HG02970 (cell line): ENCODE measurements at regions not wholly inside any gene's neighbourhood (a gene's known extent, or its start where the extent isn't known, plus 50 kb on each side); places are given as distances from the start of the nearest gene placed in this dataset.
"Not testable (repeated sequence)": the region's sequence is repeated elsewhere in the genome, so short reads cannot be mapped to it uniquely, and the experiment has no call there.

Source experiments
- ATAC-seq: cut with Tn5 transposase; IDR thresholded peaks from one replicate; pipeline ENCODE4 v1.9.1; 2021; ENCODE audit warnings: mild to moderate bottlenecking, moderate library complexity, moderate number of reproducible peaks; ENCODE audit not compliant: unreplicated experiment, low FRiP score

DNA sequence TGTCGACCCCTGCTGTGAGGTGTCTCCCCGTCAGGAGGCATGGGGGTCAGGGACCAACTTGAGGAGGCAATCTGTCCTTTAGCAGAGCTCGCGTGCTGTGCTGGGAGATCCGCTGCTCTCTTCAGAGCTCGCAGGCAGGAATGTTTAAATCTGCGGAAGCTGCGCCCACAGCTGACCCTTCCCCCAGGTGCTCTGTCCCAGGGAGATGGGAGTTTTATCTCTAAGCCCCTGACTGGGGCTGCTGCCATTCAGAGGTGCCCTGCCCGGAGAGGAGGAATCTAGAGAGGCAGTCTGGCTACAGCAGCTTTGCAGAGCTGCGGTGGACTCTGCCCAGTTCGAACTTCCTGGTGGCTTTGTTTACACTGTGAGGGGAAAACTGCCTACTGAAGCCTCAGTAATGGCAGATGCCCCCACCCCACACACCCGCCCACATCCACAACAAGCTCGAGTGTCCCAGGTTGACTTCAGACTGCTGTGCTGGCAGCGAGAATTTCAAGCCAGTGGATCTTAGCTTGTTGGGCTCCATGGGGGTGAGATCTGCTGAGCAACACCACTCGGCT, 133.1 kb downstream of the CENPC start:
- not testable (repeated sequence) for ATAC-seq

DNA sequence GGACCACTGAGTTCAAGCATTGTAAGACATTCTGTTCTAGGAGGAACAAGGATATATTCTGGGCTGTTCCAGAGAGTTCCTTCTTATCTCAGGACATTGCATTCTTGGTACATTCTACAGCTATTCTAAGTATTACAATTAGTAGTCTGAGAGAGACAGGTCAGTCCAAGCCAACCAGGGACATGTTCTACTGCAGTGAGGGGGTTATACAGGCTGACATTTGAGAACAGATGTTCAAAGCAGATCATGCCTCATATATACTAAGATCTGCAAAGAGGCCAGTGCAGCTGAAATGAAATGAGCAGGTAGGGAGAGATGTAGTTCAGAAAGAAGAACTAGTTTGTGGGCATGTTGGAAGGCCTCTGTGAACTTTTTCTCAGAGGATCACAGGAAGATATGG, 142.0 kb downstream of the CENPC start:
- ATAC-seq, result no peak

DNA sequence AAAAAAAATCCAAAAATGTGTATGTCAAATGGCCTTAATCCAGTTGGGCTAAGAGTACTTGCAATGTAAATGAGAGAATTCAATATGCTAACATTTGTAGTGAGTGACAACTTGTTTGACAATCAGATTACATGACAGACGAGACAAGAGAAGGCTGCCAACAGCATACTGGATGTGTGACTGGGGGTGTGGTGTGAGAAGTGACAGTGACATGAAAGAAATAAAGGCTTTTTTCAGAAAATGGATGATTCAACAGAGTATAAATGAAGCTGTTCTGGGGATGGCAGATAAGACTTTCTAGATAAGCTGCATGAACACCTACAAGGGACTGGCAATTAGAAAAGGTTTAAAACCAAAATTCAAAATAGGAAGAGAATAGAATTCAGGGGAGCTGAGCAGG, 143.4 kb downstream of the CENPC start:
- ATAC-seq, result no peak

DNA sequence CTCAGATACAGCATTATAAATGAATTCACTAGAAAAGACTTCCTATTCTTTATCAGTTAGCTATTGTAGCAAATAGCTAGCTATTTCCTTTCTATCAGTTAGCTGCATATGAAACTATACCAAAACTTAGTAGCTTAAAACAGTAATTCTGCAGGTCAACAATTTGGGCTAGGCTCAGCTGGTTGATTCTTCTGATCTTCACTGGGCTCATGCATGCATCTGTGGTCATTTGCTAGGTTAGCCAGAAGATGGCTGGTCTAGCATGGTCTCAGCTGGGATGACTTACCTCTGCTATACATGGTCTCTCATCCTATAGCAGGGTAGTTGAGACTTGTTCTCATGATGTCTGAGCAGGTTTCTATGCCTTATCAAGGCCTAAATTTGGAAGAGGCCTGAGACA, 147.4 kb downstream of the CENPC start:
- no peak for ATAC-seq

DNA sequence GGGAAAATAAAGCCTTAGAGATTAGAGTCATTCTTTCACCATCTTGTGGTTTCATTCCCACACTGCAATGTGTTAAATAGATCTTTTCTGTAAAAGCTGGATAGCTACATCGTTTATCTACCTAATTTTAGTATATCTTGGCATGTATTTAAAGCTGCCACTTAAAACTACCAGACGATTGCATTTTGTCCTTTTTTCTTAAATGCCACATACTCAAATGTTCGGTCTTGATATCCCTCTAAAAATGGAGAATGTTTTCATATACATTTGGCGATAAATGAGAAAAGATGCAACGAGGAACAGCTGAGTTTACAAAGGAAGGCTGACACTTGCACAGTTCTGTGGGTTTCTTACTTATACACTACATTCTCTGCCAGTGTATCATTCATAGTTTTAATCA, 148.3 kb downstream of the CENPC start:
- ATAC-seq, result no peak

DNA sequence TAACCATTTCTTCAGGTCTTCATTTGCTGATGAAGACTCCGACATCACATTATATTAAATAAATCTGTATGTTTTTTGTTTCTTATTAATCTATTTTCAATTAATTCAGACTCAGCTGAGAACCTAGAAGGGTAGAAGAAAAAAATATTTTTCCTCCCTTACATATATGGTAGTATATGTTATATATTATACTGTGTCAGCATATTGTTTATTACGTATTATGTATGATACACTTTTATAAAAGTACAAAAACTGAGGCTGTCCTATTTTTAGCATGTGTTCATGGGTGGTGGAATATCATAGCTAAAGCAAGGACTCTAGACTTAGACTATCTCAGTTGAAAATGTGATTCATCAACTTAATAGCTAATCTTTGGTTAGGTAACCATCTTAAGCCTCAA, 149.3 kb downstream of the CENPC start:
- no peak for ATAC-seq

DNA sequence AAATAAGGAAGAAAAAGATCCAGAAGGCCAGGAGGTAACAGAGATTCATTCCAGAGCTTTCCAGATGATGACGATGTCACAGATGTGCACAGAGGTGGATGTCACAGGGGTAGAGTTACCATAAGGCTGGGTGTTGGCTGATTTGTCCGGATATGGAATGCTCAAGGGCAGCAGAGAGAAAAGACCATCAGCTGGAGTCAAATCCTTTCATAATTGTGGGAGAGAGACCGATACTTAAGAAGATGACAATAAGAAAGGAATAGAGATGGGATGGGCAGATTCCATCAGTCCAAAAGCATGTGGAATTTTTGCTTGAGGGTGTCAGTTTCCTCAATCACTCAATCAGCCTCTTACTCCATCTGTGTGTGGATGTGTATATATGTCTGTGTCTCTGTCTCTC, 150.4 kb downstream of the CENPC start:
- ATAC-seq, result no peak

DNA sequence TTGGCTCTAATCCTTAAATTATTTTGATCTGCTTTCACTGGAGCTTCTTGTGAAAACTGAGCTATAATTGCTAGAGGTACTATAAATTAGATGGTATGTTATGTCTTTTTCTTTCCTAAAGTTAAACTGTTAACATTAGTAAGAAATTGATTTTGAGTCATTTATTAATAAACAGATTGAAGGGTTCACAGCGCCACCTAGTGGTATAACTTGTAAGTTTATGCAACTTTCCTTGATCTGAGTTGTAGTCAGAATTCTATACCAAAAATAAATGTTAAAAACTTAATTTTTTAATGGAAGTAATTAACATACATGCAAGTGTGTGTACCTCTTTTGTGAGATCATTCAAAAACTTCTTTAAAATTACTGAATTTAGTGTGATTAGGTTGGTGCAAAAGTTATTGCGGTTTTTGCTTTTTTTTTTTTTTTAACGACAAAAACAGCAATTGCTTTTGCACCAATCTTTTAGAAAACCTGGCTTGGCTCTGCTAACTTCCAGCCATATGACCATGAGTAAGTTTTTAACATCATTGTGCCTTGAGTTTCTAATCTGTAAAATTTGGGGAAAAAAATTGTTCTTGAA, 151.5 kb downstream of the CENPC start:
- no peak for ATAC-seq

DNA sequence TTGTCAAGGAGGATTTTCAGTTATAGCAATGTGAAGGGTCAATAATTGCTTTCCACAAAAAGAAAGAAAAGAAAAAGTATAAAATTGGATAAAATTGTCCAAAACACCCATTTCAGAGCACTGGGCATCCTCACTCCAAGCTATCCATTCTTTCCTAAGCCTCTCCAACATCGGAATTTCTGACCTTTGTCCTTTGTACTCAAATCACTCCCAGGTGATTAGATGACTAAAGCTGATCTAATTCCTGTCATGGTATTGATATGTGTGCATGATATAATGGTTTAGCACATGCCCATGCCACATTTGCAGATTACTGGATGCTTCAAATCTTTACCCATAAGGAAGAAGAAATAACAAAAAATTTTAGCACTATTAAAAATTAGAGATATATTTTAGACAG, 152.3 kb downstream of the CENPC start:
- no peak for ATAC-seq

DNA sequence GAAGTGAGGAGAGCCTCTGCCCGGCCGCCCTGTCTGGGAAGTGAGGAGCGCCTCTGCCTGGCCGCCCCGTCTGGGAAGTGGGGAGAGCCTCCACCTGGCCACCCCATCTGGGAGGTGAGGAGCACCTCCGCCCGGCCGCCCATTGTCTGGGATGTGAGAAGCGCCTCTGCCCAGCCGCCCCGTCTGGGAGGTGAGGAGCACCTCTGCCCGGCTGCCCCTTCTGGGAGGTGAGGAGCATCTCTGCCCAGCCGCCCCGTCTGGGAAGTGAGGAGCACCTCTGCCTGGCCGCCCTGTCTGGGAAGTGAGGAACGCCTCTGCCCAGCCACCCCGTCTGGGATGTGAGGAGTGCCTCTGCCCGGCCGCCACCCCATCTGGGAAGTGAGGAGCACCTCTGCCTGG, 163.9 kb downstream of the CENPC start:
- not testable (repeated sequence) for ATAC-seq

DNA sequence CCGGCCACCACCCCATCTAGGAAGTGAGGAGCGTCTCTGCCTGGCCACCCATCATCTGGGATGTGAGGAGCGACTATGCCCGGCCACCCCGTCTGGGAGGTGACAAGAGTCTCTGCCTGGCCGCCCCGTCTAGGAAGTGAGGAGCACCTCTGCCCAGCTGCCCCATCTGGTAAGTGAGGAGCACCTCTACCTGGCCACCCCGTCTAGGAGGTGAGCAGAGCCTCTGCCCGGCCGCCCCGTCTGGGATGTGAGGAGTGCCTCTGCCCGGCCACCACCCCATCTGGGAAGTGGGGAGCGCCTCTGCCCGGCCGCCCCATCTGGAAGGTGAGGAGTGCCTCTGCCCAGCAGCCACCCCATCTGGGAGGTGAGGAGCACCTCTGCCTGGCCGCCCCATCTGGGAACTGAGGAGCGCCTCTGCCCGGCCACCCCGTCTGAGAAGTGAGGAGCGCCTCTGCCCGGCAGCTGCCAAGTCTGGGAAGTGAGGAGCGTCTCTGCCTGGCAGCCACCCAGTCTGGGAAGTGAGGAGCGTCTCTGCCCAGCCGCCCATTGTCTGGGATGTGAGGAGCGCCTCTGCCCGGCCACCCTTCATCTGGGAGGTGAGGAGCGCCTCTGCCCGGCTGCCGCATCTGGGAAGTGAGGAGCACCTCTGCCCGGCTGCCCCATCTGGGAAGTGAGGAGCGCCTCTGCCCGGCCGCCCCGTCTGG, 164.4 kb downstream of the CENPC start:
- not testable (repeated sequence) for ATAC-seq

DNA sequence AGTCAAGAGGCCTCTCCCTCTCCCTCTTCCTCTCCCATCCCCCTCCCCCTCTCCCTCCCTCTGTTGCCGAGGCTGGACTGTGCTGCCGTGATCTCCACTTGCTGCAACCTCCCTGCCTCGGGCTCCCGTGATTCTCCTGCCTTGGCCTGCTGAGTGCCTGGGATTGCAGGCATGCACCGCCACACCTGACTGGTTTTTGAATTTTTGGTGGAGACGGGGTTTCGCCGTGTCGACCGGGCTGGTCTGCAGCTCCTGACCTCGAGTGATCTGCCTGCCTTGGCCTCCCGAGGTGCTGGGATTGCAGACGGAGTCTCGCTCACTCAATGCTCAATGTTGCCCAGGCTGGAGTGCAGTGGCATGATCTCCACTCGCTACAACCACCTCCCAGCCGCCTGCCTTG, 165.1 kb downstream of the CENPC start:
- ATAC-seq, result no peak

DNA sequence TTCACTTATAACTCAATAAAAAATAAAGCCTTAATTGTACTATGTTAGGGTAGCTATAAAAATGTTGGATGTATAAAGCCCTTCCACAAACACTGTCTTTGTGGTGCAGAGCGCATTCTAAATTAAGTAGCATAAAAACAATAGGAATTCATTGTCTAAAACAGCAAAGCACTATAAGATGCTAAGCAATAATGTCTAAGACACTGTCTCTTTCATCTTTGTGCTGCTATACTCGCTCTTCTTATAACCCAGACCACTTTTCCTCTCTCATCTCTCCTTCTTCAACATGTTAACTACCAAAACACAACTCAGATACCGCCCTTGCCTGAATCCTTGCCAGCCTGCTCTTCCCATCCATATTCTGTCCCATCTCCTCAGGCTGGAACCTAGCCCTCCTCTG, 170.0 kb downstream of the CENPC start:
- ATAC-seq, result no peak

DNA sequence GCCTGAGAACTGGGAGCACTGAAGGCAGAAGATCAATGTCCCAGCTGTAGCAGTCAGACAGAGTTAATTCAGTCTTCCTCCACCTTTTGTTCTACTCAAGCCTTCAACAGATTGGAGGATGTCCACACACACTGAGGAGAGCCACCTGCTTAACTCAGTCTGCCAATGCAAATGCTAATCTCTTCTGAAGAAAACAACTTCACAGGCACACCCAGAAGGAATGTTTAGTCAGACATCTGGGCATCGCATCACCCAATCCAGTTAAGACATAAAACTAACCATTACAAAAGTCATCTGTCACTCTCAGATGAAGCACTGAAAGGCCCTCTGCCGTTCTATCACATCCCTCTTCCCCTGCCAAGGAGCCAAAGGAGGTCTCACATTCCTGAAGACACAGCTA, 173.7 kb downstream of the CENPC start:
- ATAC-seq, result no peak

DNA sequence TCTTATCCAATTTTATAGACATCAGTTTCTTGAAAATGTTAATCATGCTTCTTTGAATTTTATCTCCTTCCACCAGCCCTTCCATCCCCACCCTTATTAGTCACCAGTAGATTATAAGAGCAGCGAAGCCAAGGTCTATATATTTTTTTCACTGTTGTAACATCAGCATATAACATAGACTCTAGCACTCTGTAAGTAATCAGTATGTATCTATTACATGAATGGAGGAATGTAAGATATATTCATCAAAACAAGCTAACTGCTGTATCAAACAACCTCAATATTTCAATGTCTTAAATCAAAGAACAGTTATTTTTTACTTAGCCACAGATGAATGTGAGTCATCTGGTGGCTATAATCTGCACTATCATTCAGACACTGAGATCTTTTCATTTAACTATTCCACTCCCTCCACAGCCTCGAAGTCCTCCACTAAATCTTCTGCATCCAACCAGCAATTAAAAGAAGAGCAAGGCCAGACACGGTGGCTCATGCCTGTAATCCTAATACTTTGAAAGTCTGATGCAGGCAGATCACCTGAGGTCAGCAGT, 178.9 kb downstream of the CENPC start:
- ATAC-seq, result no peak

DNA sequence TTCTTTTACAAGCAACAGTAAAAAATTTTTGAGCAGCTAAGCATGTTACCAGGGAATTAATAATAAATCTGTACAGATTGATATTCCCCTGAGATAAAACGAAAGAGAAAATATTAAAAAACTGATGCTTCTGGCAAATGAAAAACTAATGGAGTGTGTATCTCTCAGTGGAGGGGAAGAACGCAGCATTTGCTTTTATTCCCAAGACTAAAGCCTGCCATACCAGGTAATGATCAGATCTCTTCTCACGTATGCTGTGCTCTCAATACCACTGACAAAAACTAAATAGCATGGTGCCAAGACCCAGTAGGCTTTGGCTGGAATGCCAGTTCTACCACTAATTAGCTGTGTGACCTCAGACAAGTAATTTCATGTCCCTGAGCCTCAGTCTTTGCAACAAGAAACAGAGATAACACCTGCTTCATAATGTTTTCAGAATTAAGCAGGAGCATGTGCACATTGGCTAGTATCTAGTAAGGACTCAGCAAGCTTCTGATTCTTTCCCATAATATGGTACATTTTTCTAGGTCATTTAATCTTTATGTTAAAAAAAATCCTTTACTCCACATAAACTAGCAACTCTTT, 179.6 kb downstream of the CENPC start:
- no peak for ATAC-seq

DNA sequence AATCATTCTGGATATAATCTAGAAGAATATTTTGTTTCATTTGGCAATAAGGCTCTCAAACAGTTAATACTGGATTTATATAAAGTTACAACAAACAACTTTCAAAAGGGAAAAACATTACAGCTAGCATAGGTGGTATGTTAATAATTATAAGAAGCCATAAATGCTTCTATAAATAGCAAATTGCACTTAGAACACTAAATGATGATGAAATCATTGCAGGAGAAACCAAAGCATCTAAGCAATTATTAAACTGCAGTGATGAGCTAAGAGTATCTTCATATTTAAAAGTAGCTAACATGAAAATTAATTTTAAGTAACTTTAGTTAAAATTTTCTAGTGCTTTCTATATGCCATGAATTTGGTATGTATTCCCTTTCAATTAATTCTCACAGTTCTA, 189.5 kb downstream of the CENPC start:
- no peak for ATAC-seq

DNA sequence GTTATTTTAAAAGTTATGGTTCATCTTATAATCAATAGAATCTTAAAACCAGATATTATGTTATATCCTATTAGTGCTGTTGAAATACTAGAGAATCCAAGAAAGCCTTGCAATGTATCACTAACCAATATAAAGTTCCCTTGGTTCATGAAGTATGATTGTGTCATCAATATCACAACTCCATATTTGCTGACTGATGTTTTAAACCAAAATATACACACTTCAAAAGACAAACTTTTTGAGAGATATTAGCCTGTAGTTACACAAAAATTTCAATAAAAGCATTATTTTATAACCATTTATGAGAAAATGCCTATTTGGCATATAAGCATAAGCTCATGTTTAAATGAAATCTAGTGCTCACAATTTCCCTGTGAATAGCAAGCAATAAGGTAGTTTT, 198.6 kb downstream of the CENPC start:
- ATAC-seq, result no peak

DNA sequence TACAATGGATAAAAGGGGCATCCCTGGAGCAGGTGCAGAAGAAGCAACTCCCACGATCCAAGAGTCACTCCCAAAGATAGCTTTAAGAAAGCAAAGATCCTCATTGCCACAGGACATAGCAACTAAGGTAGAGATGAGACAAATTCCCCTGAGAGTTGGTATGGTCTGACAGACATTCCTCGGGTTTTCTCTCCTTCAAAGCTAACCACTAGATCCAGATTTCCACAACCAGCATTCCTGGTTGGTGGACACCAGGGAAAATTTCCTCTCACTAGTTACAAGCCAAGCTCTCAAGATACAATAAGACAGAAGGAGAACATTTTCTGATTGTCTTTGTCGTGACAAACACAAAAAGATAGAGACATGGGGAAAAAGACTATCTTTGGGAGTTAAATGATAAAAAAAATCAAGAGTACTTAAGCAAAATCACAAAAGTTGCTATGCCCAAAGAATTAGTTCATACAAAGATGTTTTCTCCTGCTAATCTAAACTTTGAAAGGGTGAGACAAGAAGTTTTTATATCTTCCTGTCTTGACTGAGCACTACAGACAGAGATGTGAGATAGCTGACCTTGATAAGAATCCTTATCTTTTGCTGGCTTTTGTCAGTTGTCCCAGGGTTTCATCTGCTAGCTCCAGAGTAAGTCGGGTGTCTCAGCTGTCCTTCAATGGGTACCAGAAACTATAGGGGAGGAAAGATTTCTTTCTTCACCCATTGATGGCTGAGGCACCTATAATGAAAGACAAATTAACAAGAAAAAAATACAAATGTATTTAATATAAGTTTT, 200.5 kb downstream of the CENPC start:
- no peak for ATAC-seq

DNA sequence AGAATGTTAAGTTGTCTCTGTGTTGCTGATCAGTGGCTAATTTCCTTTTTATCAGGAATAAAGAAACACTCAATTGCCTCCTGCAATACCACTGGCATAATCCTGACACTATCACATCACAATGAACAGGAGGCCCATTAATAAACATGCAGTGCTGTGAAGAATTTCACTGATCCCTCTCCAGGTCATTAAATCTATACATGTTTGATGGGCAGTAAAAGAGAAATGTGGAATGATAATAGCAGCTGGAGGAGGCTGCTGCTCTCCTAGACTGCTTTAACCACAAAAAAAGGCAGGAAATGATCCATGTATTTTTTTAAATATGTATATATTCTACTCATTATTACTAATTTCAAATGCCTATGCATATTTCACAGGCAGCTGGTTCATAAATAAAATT, 202.1 kb downstream of the CENPC start:
- ATAC-seq, result no peak

DNA sequence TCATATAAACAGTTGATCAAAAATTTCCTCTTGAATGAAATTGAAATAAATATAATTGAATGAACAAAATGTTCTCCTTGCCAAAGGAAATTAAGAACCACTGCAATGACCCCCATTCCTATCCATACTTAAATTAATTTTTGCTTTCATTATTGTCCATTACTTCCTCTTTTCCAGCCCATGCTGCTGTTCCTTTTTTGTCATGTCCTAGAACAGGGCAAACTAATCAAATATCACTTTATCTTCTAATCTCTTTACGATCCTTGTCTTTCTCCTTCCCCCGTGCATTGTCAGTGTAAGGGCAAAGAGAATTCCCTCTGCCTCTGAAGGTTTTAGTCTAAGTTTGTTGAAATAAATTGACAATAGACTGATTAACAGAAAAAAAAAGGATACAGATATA, 203.0 kb downstream of the CENPC start:
- ATAC-seq, result no peak
